Smooth muscle cell (in vitro differentiated cells): ENCODE measurements at regions not wholly inside any gene's neighbourhood (a gene's known extent, or its start where the extent isn't known, plus 50 kb on each side); places are given as distances from the start of the nearest gene placed in this dataset.
A peak's percentile ranks its signal among the peaks of the same experiment; 100 is the strongest.

ENCODE experiments used
- DNase-seq: peaks from one replicate; lab custom pipeline; 2025; ENCODE audit not compliant: unreplicated experiment; lab: John Stamatoyannopoulos, UW
- H2AFZ ChIP-seq: fragments of 200-600 bp; sonication (generic); 2 replicates; pipeline ENCODE4 v1.6.0; 2016; ENCODE audit warnings: antibody characterized with exemption, low read depth, mild to moderate bottlenecking
- H3F3A ChIP-seq: fragments of 200-600 bp; sonication (generic); 2 replicates; pipeline ENCODE4 v1.6.0; 2017; ENCODE audit warnings: antibody characterized with exemption, low read depth
- H3K27ac ChIP-seq: fragments of 200-600 bp; sonication (generic); 2 replicates; pipeline ENCODE4 v1.5.1; 2016; ENCODE audit warnings: low read depth, mild to moderate bottlenecking
- H3K27me3 ChIP-seq: fragments of 200-600 bp; sonication (generic); 2 replicates; pipeline ENCODE4 v1.6.1; 2016; ENCODE audit warnings: low read depth, mild to moderate bottlenecking
- H3K36me3 ChIP-seq: fragments of 200-600 bp; sonication (generic); 2 replicates; pipeline ENCODE4 v1.5.1; 2016; ENCODE audit warnings: low read depth
- H3K4me1 ChIP-seq: fragments of 200-600 bp; sonication (generic); 2 replicates; pipeline ENCODE4 v1.5.1; 2016; ENCODE audit warnings: low read depth
- H3K4me2 ChIP-seq: fragments of 200-600 bp; sonication (generic); 2 replicates; pipeline ENCODE4 v1.6.0; 2016; ENCODE audit warnings: mild to moderate bottlenecking
- H3K4me3 ChIP-seq: fragments of 200-600 bp; sonication (generic); 2 replicates; pipeline ENCODE4 v1.5.1; 2016; ENCODE audit warnings: mild to moderate bottlenecking
- H3K79me2 ChIP-seq: fragments of 200-600 bp; sonication (generic); 2 replicates; pipeline ENCODE4 v1.6.0; 2016; ENCODE audit warnings: low read depth, mild to moderate bottlenecking
- H3K9ac ChIP-seq: fragments of 200-600 bp; sonication (generic); 2 replicates; pipeline ENCODE4 v1.6.0; 2016; ENCODE audit warnings: low read depth
- H3K9me3 ChIP-seq: fragments of 200-600 bp; sonication (generic); replicated peaks from 2 replicates; pipeline ENCODE4 v1.5.1; 2016; ENCODE audit warnings: low read depth
- H4K20me1 ChIP-seq: fragments of 200-600 bp; sonication (generic); 2 replicates; pipeline ENCODE4 v1.6.0; 2016; ENCODE audit warnings: low read depth
- CTCF ChIP-seq: fragments of 200-600 bp; sonication (generic); IDR thresholded peaks from 2 replicates; pipeline ENCODE4 v1.5.1; 2017; ENCODE audit warnings: borderline replicate concordance, mild to moderate bottlenecking, antibody characterized with exemption; ENCODE audit not compliant: insufficient read depth, poor library complexity, severe bottlenecking
- WGBS: methylation state at CpG from one replicate; pipeline ENCODE4 v1.1.7; 2016; ENCODE audit warnings: low lambda C conversion rate; 5-methylcytosine and 5-hydroxymethylcytosine counted together

DNA sequence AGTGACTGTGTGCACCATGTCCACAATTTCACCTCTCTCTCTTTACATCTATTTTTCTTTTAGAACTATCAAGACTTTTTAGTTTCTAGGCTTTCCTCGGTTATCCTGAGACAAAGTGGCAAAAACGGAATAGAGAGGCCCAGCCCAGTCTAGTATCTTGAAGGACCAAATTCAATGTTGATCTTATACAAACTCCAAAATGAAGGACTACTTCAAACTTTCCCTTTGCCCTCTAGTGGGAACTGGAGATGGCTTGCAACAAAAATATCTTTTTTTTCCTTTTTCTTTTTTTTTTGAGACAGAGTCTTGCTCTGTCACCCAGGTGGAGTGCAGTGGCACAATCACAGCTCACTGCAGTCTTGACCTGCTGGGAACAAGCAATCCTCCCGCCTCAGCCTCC is 338.5 kb upstream of the UMPS start:
- Histone ChIP-seq H4K20me1 (no peaks in the 10 kb centered on the region), H2AFZ (no peak overlapping the region), H3K9me3 (no peaks in the 10 kb centered on the region), H3F3A (peaks cover 10% of the 10 kb centered on the region), H3K36me3 (no peaks in the 10 kb centered on the region), H3K9ac (no peak overlapping the region), H3K4me3 (no peak overlapping the region), H3K4me2 (no peak overlapping the region), H3K27ac (no peak overlapping the region), H3K79me2 (no peaks in the 10 kb centered on the region), H3K27me3 (no peaks in the 10 kb centered on the region), H3K4me1 (peaks cover 14% of the 10 kb centered on the region)
- TF ChIP-seq CTCF = no peak
- DNase-seq = no peak
- 97% methylated on average over 3 of the region's 3 CpGs for WGBS

GRCh38 chr3:124393340-124393739 is 336.9 kb upstream of the UMPS start:
- Histone ChIP-seq H4K20me1 (no peaks in the 10 kb centered on the region), H3K9ac (no peak overlapping the region), H3K27ac (no peak overlapping the region), H2AFZ (no peak overlapping the region), H3K4me1 (peaks cover 14% of the 10 kb centered on the region), H3F3A (peaks cover 10% of the 10 kb centered on the region), H3K9me3 (no peaks in the 10 kb centered on the region), H3K4me2 (no peak overlapping the region), H3K79me2 (no peaks in the 10 kb centered on the region), H3K4me3 (no peak overlapping the region), H3K27me3 (no peaks in the 10 kb centered on the region), H3K36me3 (no peaks in the 10 kb centered on the region)
- 44% methylated on average over 2 of the region's 2 CpGs for WGBS
- no peak for TF ChIP-seq CTCF
- no peak for DNase-seq

DNA sequence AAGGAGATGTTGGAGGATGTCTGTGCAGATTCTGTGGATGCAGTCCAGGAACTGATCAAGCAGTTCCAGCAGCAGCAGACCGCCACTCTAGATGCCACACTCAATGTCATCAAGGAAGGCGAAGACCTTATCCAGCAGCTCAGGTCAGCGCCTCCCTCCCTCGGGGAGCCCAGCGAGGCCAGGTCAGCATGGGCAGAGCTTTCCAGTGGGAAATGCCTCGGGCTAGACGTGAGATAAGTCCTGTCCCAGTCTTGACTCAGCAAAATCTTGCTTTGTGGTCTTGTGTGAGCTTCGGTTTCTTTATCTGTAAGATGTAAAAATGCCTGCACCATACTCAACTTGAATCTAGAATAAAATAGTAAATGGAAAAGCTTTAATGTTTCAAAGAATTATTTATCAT is 335.1 kb upstream of the UMPS start:
- peak overlapping the region; percentile 6 for H3K27ac ChIP-seq
- peaks cover 11% of the 10 kb centered on the region for H3F3A ChIP-seq
- no peak for TF ChIP-seq CTCF
- H2AFZ ChIP-seq = no peak overlapping the region
- H3K4me2 ChIP-seq = peak overlapping the region; percentile 50
- no peaks in the 10 kb centered on the region for H4K20me1 ChIP-seq
- H3K27me3 ChIP-seq = no peaks in the 10 kb centered on the region
- H3K9ac ChIP-seq = no peak overlapping the region
- DNase-seq = no peak
- no peak overlapping the region for H3K4me3 ChIP-seq
- 29% methylated on average over 8 of the region's 8 CpGs for WGBS
- H3K79me2 ChIP-seq = no peaks in the 10 kb centered on the region
- no peaks in the 10 kb centered on the region for H3K36me3 ChIP-seq
- H3K9me3 ChIP-seq = no peaks in the 10 kb centered on the region
- H3K4me1 ChIP-seq = peaks cover 14% of the 10 kb centered on the region

- WGBS = 33% methylated on average over 1 of the region's 1 CpG
- no peak for DNase-seq
- no peak for TF ChIP-seq CTCF
- Histone ChIP-seq H3K4me3 (no peak overlapping the region), H3K4me2 (peak overlapping the region; percentile 50), H3K9ac (no peak overlapping the region), H3K27me3 (no peaks in the 10 kb centered on the region), H3K27ac (peak overlapping the region; percentile 6), H3F3A (peaks cover 17% of the 10 kb centered on the region), H3K79me2 (no peaks in the 10 kb centered on the region), H3K4me1 (peaks cover 14% of the 10 kb centered on the region), H2AFZ (no peak overlapping the region), H4K20me1 (no peaks in the 10 kb centered on the region), H3K9me3 (no peaks in the 10 kb centered on the region), H3K36me3 (no peaks in the 10 kb centered on the region)
These were observed 334.5 kb upstream of the UMPS start for GRCh38 chr3:124395584-124396338.
